BLaER1 treated with 17β-estradiol and CSF1 and Interleukin-3, amounts not matched to agents 10 nM and 100 nM (cell line): ENCODE measurements at regions not wholly inside any gene's neighbourhood (a gene's known extent, or its start where the extent isn't known, plus 50 kb on each side); places are given as distances from the start of the nearest gene placed in this dataset.

Experiments
- H3K27ac ChIP-seq, 11 experiments: shearing (Covaris generic); formaldehyde crosslinking; 2 replicates each; pipeline ENCODE4 v1.8.1; 2022
- H3K27me3 ChIP-seq, 11 experiments: shearing (Covaris generic); formaldehyde crosslinking; 2 replicates each; pipeline ENCODE4 v1.8.1; 2022
- H3K36me3 ChIP-seq, 11 experiments: shearing (Covaris generic); formaldehyde crosslinking; 2 replicates each; pipeline ENCODE4 v1.8.1; 2022
- H3K4me1 ChIP-seq, 10 experiments: shearing (Covaris generic); formaldehyde crosslinking; 2 replicates each; pipeline ENCODE4 v1.8.1; 2022
- H3K4me2 ChIP-seq, 11 experiments: shearing (Covaris generic); formaldehyde crosslinking; 2 replicates each; pipeline ENCODE4 v1.8.1; 2022
- H3K4me3 ChIP-seq, 10 experiments: shearing (Covaris generic); formaldehyde crosslinking; 2 replicates each; pipeline ENCODE4 v1.8.1; 2022
- H3K9ac ChIP-seq, 11 experiments: shearing (Covaris generic); formaldehyde crosslinking; 2 replicates each; pipeline ENCODE4 v1.8.1; 2022
- H3K9me3 ChIP-seq, 11 experiments: shearing (Covaris generic); formaldehyde crosslinking; replicated peaks in 1 of 11; 2 replicates each; pipeline ENCODE4 v1.8.1; 2022
- H4K20me1 ChIP-seq, 11 experiments: shearing (Covaris generic); formaldehyde crosslinking; 2 replicates each; pipeline ENCODE4 v1.8.1; 2022
- Cebpa-rat ChIP-seq, 11 experiments: shearing (Covaris generic); IDR thresholded peaks; 2 replicates each; pipeline ENCODE4 v1.8.1; 2022

DNA sequence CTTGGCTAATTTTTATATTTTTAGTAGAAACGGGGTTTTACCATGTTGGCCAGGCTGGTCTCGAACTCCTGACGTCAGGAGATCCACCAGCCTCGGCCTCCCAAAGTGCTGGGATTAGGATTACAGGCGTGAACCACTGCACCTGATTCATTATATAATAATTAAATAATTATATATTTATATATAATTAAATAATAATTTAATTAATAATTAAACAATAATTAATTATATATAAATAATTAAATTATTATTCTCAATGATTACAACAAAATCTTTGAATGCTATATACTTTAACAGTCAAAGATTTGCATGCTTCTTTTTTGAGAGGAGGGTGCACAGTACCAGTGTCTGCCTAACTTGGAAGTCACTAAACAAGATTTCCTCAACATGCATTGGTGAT, 872.3 kb downstream of the EFNB2 start:
- Histone ChIP-seq H3K27me3 (no peaks in the 10 kb centered on the region), H3K36me3 (no peaks in the 10 kb centered on the region), H3K9ac (no peak overlapping the region), H3K4me2 (no peak overlapping the region), H4K20me1 (no peaks in the 10 kb centered on the region), H3K4me1 (peaks cover 0 to 13% (median 5%) of the 10 kb centered on the region in 10 experiments; a peak in 8 of 20 replicates), H3K27ac (no peak overlapping the region), H3K9me3 (no peaks in the 10 kb centered on the region), H3K4me3 (no peak overlapping the region)
- no peak for TF ChIP-seq Cebpa-rat (IDR thresholded peaks at IDR 0.05)

DNA sequence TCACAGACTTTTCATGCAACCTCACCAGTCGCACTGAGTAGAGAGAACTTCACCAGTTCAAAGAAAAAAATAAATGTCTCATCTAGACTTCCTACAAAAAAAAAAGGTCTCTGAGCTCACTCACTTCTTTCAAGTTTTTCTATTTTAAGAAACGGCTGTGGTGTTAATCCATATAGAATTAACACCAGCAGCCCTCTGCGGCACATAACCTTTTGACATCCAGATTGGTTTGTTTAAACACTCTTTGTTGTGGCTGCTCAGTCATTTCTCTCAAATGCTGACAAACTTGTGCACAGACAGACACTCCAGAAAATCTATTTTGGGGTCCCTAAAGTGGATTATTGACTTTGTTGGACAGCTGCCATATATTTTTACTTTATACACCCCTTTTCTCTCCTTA, 874.9 kb downstream of the EFNB2 start:
- Histone ChIP-seq H3K27ac (no peak overlapping the region), H3K9me3 (no peaks in the 10 kb centered on the region), H3K36me3 (no peaks in the 10 kb centered on the region), H3K4me2 (peak overlapping the region in 6 of 11 experiments; percentile 9 to 47 (median 20); a peak in 5 of 22 replicates), H3K4me3 (no peak overlapping the region), H3K9ac (no peak overlapping the region), H4K20me1 (no peaks in the 10 kb centered on the region), H3K27me3 (no peaks in the 10 kb centered on the region), H3K4me1 (peaks cover 0 to 13% (median 5%) of the 10 kb centered on the region in 10 experiments; a peak in 8 of 20 replicates)
- TF ChIP-seq Cebpa-rat (IDR thresholded peaks at IDR 0.05): no peak

DNA sequence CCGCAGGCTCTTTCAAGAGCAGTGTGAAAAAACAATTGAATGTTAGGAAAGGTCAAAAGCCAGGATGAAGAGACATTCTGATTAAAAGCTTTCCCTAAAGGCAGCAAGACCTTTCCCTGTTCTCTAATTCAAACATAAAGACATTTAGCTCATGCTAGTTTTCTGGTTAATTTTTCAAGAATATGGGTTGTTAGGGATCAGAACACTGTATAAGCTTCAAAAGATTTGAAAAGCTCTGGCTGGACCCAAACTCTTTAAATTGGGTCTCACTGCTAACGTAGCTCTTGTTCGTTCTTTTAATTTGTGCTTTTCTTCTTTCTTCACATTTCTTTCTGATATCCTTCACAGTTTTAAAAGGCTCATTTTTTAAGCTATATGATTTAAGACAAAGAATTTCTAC, 877.0 kb downstream of the EFNB2 start:
- Histone ChIP-seq H3K27ac (no peak overlapping the region), H3K4me1 (peaks cover 0 to 13% (median 5%) of the 10 kb centered on the region in 10 experiments; a peak in 8 of 20 replicates), H3K9ac (no peak overlapping the region), H3K4me3 (no peak overlapping the region), H4K20me1 (no peaks in the 10 kb centered on the region), H3K4me2 (no peak overlapping the region), H3K36me3 (no peaks in the 10 kb centered on the region), H3K9me3 (no peaks in the 10 kb centered on the region), H3K27me3 (no peaks in the 10 kb centered on the region)
- TF ChIP-seq Cebpa-rat (IDR thresholded peaks at IDR 0.05): no peak

DNA sequence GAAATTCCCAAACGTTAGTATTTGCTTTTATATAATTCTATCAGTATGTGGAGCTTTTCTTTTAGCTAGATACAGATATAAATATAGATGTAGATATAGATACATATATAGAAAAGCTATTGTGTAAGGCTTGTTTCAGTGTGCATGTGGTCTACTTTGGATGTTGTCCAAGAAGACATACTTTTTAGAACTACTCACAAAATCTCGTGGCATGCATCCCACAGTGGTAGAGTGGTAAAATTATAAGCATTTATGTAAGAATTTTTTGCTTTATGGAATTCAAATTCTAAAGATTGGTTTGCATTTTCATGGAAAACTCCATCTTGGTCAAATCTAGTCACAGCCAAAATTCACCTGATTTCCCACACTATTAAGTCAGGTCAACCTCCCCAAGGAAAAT, 880.4 kb downstream of the EFNB2 start:
- Histone ChIP-seq H3K9me3 (0 out of 22 replicates have a peak, but pooled peaks cover 0 to 5% (median 0%) of the 10 kb centered on the region in 11 experiments), H3K4me2 (no peak overlapping the region), H3K36me3 (no peaks in the 10 kb centered on the region), H3K27me3 (no peaks in the 10 kb centered on the region), H3K4me1 (peaks cover 0 to 2% (median under 1%) of the 10 kb centered on the region in 10 experiments; a peak in 6 of 20 replicates), H3K9ac (no peak overlapping the region), H3K27ac (no peak overlapping the region), H4K20me1 (no peaks in the 10 kb centered on the region), H3K4me3 (no peak overlapping the region)
- no peak for TF ChIP-seq Cebpa-rat (IDR thresholded peaks at IDR 0.05)

DNA sequence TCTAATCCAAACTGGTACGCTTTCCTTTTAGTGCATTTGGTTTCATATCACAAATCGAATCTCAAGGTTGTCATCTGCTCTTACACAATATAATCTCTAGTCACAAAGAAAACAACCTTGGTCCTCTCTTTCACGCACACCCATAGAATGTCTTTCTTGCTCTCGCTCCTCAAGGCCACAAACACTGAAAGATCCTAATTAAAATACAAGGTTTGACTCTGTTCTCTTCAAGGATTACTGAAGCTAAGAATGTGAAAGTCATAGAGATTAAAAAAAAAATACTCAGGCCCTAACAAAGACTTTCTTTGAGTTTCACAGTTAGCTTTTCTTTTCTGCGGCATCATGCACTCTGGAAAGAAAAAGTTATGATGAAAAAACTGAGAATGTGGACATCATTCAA, 891.5 kb downstream of the EFNB2 start:
- H3K9me3 ChIP-seq: peaks cover 0 to 12% (median 8%) of the 10 kb centered on the region in 11 experiments; a peak in 10 of 22 replicates
- no peak overlapping the region for H3K4me2 ChIP-seq
- H3K4me3 ChIP-seq: no peak overlapping the region
- TF ChIP-seq Cebpa-rat (IDR thresholded peaks at IDR 0.05): no peak
- H3K4me1 ChIP-seq: no peaks in the 10 kb centered on the region
- no peak overlapping the region for H3K9ac ChIP-seq
- no peak overlapping the region for H3K27ac ChIP-seq
- H3K36me3 ChIP-seq: no peaks in the 10 kb centered on the region
- no peaks in the 10 kb centered on the region for H3K27me3 ChIP-seq
- no peaks in the 10 kb centered on the region for H4K20me1 ChIP-seq

DNA sequence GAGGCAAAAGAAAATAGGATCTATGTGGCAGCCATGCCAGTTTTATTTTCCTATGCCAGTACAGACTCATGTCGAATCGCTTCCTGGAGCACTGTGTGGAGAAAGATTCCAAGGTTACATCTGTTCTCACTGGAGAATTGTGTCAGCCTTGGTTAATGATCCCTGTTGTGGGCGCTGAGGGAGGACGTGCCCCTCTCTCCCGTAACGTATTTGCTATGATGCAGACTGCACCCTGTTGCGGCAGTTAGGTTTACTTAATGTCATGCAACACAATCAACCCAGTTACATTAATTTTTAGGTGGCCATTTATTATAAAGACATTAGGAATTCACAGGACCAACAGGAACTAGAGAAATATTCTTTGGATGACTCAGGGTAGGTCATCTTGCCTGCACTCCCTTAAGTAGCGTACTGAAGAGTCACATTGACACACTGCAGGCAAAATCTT, 892.9 kb downstream of the EFNB2 start:
- Histone ChIP-seq H3K4me1 (no peaks in the 10 kb centered on the region), H4K20me1 (no peaks in the 10 kb centered on the region), H3K27me3 (no peaks in the 10 kb centered on the region), H3K9ac (no peak overlapping the region), H3K27ac (no peak overlapping the region), H3K4me3 (no peak overlapping the region), H3K36me3 (no peaks in the 10 kb centered on the region), H3K9me3 (no peaks in the 10 kb centered on the region), H3K4me2 (no peak overlapping the region)
- TF ChIP-seq Cebpa-rat (IDR thresholded peaks at IDR 0.05): no peak

DNA sequence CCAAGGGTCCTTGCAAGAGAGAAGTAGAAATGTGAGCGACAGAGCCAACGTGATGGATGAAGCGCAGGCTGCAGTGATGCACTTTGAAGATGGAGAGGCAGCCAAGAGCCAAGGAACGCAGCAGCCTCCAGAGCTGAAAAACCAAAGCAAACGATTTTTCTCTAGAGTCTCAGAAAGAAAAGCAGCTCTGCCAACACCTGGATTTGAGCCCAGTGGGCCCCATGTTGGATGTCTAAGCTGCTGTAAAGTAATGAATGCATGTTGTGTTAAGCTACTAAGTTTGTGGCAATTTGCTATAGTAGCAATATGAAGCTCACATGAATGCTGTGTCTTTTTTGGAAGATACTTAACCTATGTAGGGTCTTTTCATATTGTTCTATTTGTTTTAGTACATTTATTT, 894.3 kb downstream of the EFNB2 start:
- no peaks in the 10 kb centered on the region for H3K27me3 ChIP-seq
- H3K4me2 ChIP-seq: no peak overlapping the region
- H3K9ac ChIP-seq: no peak overlapping the region
- H3K36me3 ChIP-seq: no peaks in the 10 kb centered on the region
- TF ChIP-seq Cebpa-rat (IDR thresholded peaks at IDR 0.05): no peak
- H3K9me3 ChIP-seq: no peaks in the 10 kb centered on the region
- H3K4me3 ChIP-seq: no peak overlapping the region
- H3K27ac ChIP-seq: no peak overlapping the region
- H3K4me1 ChIP-seq: no peaks in the 10 kb centered on the region
- no peaks in the 10 kb centered on the region for H4K20me1 ChIP-seq

DNA sequence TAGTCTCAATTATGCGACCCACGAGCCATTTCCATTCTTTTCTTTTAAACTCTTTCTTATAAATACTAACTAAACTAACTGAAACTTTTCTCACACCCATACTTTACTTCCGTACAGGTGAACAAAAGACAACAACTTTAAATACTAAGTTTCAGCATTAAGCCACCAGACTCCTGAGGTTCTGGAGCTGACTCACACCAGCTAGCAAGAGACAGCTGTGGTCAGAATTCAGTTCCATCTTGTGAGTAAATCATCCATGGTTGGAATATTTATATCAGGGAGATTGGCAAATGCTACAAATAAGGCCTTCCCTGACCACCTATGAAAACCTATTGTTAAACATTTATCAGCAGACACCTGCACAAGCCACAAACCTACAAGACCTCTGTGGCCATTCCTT, 897.0 kb downstream of the EFNB2 start:
- no peaks in the 10 kb centered on the region for H3K4me1 ChIP-seq
- no peaks in the 10 kb centered on the region for H3K36me3 ChIP-seq
- no peak overlapping the region for H3K27ac ChIP-seq
- H3K27me3 ChIP-seq: no peaks in the 10 kb centered on the region
- no peak overlapping the region for H3K4me3 ChIP-seq
- no peak overlapping the region for H3K4me2 ChIP-seq
- H3K9ac ChIP-seq: no peak overlapping the region
- H4K20me1 ChIP-seq: no peaks in the 10 kb centered on the region
- TF ChIP-seq Cebpa-rat (IDR thresholded peaks at IDR 0.05): no peak
- no peaks in the 10 kb centered on the region for H3K9me3 ChIP-seq

DNA sequence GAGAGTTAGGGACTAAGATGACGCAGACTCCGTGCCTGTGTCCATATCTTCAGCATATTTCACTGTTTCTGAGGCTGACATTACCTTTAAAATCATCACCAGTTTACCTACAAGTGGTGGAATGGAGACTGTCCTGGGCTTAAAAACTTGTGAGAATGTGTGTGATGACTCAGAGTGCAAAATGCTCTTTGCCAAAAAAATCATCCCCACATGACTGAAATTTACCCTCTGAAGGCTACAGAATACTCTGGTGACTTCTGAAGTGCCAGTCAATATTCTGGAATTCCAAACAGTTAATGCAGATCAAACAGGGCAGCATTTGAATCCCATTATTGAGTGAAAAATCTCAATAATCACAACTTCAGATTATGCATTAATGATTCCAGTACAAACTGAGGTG, 901.4 kb downstream of the EFNB2 start:
- no peaks in the 10 kb centered on the region for H3K27me3 ChIP-seq
- no peaks in the 10 kb centered on the region for H3K4me1 ChIP-seq
- no peak overlapping the region for H3K27ac ChIP-seq
- H4K20me1 ChIP-seq: no peaks in the 10 kb centered on the region
- H3K36me3 ChIP-seq: no peaks in the 10 kb centered on the region
- H3K4me3 ChIP-seq: no peak overlapping the region
- no peak for TF ChIP-seq Cebpa-rat (IDR thresholded peaks at IDR 0.05)
- no peak overlapping the region for H3K9ac ChIP-seq
- H3K9me3 ChIP-seq: no peaks in the 10 kb centered on the region
- no peak overlapping the region for H3K4me2 ChIP-seq

DNA sequence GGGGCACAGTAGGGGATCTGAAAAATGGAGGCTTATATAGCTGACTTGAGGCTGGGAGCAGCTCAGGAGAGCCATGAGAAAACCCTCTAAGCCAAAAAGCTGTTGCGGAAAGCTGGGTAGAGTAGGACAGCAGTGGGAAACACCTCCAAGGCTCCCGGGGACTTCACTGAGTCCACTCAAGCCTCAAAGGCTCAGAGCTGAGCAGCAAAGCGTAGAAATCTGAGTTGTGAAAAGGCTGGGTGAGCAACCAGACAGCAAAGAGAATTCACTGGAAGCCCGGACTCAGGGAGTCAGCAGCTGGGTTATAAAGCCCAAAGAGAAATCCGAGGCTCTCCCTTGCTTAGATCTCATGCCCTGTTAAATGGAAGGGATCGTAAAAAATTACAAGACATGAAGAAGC, 905.0 kb downstream of the EFNB2 start:
- no peaks in the 10 kb centered on the region for H3K9me3 ChIP-seq
- H3K4me1 ChIP-seq: no peaks in the 10 kb centered on the region
- no peak overlapping the region for H3K9ac ChIP-seq
- no peaks in the 10 kb centered on the region for H4K20me1 ChIP-seq
- no peak for TF ChIP-seq Cebpa-rat (IDR thresholded peaks at IDR 0.05)
- no peak overlapping the region for H3K4me2 ChIP-seq
- H3K27me3 ChIP-seq: no peaks in the 10 kb centered on the region
- H3K27ac ChIP-seq: no peak overlapping the region
- no peaks in the 10 kb centered on the region for H3K36me3 ChIP-seq
- no peak overlapping the region for H3K4me3 ChIP-seq
